Breast epithelium (tissue), 4 donors: ENCODE measurements at regions not wholly inside any gene's neighbourhood (a gene's known extent, or its start where the extent isn't known, plus 50 kb on each side); places are given as distances from the start of the nearest gene placed in this dataset.
"Not testable (repeated sequence)": the region's sequence is repeated elsewhere in the genome, so short reads cannot be mapped to it uniquely, and the experiment has no call there.

ENCODE experiments used
- DNase-seq, 2 donors: peaks; one replicate each; pipeline ENCODE4 v3.0.0-alpha.2; 2019; ENCODE audit warnings: low spot score in 2 of 2
- H3K27ac ChIP-seq, 2 donors: fragments of 200-600 bp; sonication (generic) in 1 of 2; one replicate each; pipeline ENCODE4 v1.5.1; 2016 to 2019; ENCODE audit warnings: mild to moderate bottlenecking in 1 of 2
- H3K27me3 ChIP-seq, 2 donors: fragments of 200-600 bp; sonication (generic) in 1 of 2; one replicate each; pipeline versions ENCODE4 v1.5.1 to v1.6.0; 2017 to 2019; ENCODE audit warnings: control low read depth in 1 of 2, mild to moderate bottlenecking in 1 of 2
- H3K36me3 ChIP-seq: fragments of 200-600 bp; one replicate; pipeline ENCODE4 v1.5.1; 2019
- H3K4me1 ChIP-seq, 2 donors: fragments of 200-600 bp; sonication (generic); one replicate each; pipeline ENCODE4 v1.5.1; 2016 to 2019; ENCODE audit warnings: control low read depth in 1 of 2
- H3K4me3 ChIP-seq, 3 donors: fragments of 200-600 bp; sonication (generic); 1 replicate in 2 of 3; 2 replicates in 1 of 3; pipeline ENCODE4 v1.5.1; 2016 to 2019; ENCODE audit warnings: mild to moderate bottlenecking in 3 of 3, moderate library complexity in 2 of 3
- H3K9me3 ChIP-seq, 2 donors: fragments of 200-600 bp; sonication (generic) in 1 of 2; one replicate each; pipeline ENCODE4 v1.5.1; 2016 to 2019; ENCODE audit warnings: control low read depth in 1 of 2
- CTCF ChIP-seq, 3 donors: fragments of 450-650 bp; IDR thresholded peaks; one replicate each; pipeline ENCODE4 v1.5.1; 2016 to 2017; ENCODE audit warnings: antibody characterized with exemption in 3 of 3, mild to moderate bottlenecking in 3 of 3, moderate library complexity in 3 of 3
- POLR2A ChIP-seq: fragments of 450-650 bp; IDR thresholded peaks from one replicate; pipeline ENCODE4 v1.6.1; 2016; ENCODE audit warnings: antibody characterized with exemption, mild to moderate bottlenecking, moderate library complexity
- POLR2AphosphoS5 ChIP-seq, 3 donors: sonication (generic); formaldehyde crosslinking; IDR thresholded peaks; one replicate each; pipeline ENCODE4 v1.6.1; 2017; ENCODE audit warnings: antibody characterized with exemption in 3 of 3
- intact Hi-C: fragments of 100-400 bp; cut with DNase I; formaldehyde crosslinking; loops from one replicate; pipeline ENCODE4 v1.15.1; 2023; ENCODE audit warnings: low total_unique reads

DNA sequence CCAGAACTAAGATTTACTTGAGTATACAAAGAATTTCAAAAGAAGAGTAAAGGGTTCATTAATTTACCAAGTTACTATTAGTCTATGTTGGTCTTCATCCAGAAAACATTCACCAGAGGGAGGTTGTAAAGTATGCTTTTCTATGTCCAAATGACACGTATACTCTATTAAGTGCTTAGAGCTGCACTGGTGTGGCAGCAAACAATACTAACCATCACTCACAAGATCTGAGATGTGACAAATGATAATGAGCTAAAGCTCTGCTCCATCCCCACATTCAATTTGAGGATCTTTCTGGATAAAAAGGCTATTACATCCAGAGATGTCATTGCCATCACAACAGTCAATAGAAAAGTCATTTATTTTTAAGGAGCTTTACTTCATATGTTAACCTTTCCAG, 926.5 kb upstream of the KLHL29 start:
- TF ChIP-seq POLR2AphosphoS5 (IDR thresholded peaks at IDR 0.05), result no peak
- no peak for TF ChIP-seq POLR2A
- TF ChIP-seq CTCF (IDR thresholded peaks at IDR 0.05), result no peak
- no peaks in the 10 kb centered on the region for H3K27me3 ChIP-seq
- no peaks in the 10 kb centered on the region for H3K9me3 ChIP-seq
- DNase-seq, result no peak
- no peak overlapping the region for H3K27ac ChIP-seq
- H3K36me3 ChIP-seq, result no peaks in the 10 kb centered on the region
- no peaks in the 10 kb centered on the region for H3K4me1 ChIP-seq
- H3K4me3 ChIP-seq, result no peak overlapping the region
- intact Hi-C loops, result no loop called here

DNA sequence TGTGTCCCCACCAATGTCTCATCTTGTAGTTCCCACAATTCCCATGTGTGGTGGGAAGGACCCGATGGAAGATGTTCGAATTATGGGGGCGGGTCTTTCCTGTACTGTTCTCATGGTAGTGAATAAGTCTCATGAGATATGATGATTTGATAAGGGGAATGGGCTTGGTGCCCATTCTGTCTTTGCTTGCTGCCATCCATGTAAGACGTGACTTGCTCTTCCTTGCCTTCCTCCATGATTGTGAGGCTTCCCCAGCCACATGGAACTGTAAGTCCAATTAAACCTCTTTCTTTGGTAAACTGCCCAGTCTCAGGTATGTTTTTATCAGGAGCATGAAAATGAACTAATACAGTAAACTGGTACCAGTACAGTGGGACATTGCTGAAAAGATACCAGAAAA, 909.9 kb upstream of the KLHL29 start:
- not testable (repeated sequence) for H3K4me3 ChIP-seq, H3K27ac ChIP-seq, H3K36me3 ChIP-seq, H3K4me1 ChIP-seq, H3K27me3 ChIP-seq, DNase-seq, H3K9me3 ChIP-seq
- intact Hi-C loops, result loop anchor here (10.0 kb wide), 1 partner anchor 490 kb away; no protein-coding TSS in a partner anchor

DNA sequence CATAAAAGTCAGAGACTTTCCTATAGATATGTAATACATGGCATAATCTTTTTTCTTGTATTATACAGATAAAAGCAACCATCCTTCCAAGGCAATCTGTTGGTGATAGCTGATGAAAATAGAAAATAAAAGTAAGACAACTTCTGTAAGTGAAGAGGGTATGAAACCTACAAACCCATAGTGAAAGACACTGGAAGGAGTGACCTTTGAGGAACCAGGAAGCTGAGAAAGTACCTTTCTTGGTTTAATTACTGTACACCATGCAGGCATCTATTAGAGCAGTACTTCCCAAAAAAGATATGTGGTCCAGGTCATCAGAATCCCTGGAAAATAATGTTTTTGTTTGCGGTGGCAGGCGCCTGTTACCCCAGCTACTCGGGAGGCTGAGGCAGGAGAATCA, 906.6 kb upstream of the KLHL29 start:
- H3K36me3 ChIP-seq, result no peaks in the 10 kb centered on the region
- H3K4me1 ChIP-seq, result peaks cover 3 to 4% of the 10 kb centered on the region in 2 donors
- peaks cover 0 to 6% of the 10 kb centered on the region in 2 donors for H3K9me3 ChIP-seq
- no peak for TF ChIP-seq POLR2AphosphoS5 (IDR thresholded peaks at IDR 0.05)
- no peak for TF ChIP-seq CTCF (IDR thresholded peaks at IDR 0.05)
- no peak for TF ChIP-seq POLR2A
- H3K27ac ChIP-seq, result no peak overlapping the region
- no peak overlapping the region for H3K4me3 ChIP-seq
- intact Hi-C loops, result loop anchor here (10.0 kb wide), 1 partner anchor 494 kb away; no protein-coding TSS in a partner anchor
- H3K27me3 ChIP-seq, result peaks cover 0 to 4% of the 10 kb centered on the region in 2 donors
- no peak for DNase-seq

DNA sequence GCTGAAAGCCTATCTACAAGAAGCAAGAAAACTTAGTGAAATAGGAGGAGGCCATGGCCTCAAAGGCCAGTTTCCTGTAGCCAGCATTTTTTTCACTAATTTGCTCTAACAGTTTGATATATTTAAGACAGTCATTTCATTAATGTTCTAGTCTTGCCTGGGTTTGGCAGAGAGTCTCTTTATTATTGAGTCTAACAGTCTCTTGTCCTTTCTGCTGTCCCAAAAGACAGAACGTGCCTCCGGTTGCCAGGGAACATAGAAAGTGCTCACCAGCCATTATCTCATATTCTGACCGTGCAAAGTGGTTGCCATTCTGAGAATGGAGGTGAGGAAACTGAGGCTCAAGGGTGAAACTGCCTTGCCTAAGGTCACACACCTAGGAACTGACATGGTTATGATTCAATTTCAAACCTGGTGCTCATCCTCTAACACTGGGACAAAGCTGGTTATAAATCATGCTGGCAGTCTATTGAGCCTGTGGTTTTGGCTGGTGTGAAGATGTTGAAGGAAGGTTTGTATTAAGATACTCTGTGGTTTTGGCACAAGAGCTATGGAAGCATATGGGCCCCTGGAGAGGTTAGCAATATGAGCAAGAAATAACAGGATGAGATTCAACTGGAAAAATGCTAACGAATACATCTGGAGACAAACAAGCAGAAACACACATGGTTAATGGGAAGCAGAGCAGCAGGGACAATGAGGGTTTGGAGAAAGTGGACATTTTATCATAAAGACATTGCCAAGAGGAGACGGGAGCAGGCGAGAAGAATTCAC, 903.3 kb upstream of the KLHL29 start:
- Histone ChIP-seq H3K4me1 (peaks cover 3 to 4% of the 10 kb centered on the region in 2 donors), H3K4me3 (no peak overlapping the region), H3K27me3 (no peaks in the 10 kb centered on the region), H3K9me3 (no peaks in the 10 kb centered on the region), H3K27ac (peak overlapping the region in 1 of 2 donors; percentile 48), H3K36me3 (no peaks in the 10 kb centered on the region)
- no peak for TF ChIP-seq CTCF (IDR thresholded peaks at IDR 0.05)
- no peak for TF ChIP-seq POLR2A
- peak in 1 of 3 donors; percentile 37 for TF ChIP-seq POLR2AphosphoS5 (IDR thresholded peaks at IDR 0.05)
- DNase-seq, result no peak
- intact Hi-C loops, result no loop called here

DNA sequence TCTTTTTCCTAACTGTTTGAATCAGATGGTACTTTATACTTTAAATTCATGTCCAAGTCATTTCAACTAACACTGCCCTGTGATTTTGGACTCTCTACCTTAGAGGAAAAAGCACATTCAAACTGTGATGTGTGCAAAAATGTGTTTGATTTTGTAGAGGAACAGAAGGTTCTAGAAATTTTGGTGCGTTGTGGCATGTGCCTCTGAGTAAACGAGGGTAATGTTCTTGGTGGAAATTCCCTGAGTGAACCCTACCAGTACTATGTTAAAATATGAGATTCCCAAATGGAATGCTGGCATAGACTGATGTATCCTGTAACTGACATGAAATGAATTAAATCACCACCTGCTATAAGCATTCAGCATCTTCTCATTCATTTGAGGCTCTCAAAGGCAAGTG, 901.9 kb upstream of the KLHL29 start:
- Histone ChIP-seq H3K4me3 (no peak overlapping the region), H3K9me3 (no peaks in the 10 kb centered on the region), H3K36me3 (no peaks in the 10 kb centered on the region), H3K27ac (no peak overlapping the region), H3K4me1 (peaks cover 3 to 4% of the 10 kb centered on the region in 2 donors), H3K27me3 (no peaks in the 10 kb centered on the region)
- TF ChIP-seq CTCF (IDR thresholded peaks at IDR 0.05) (no peak), POLR2A (no peak), POLR2AphosphoS5 (IDR thresholded peaks at IDR 0.05) (no peak)
- no peak for DNase-seq
- intact Hi-C loops, result no loop called here
